ENCODE measurements at regions not wholly inside any gene's neighbourhood (a gene's known extent, or its start where the extent isn't known, plus 50 kb on each side); places are given as distances from the start of the nearest gene placed in this dataset.

DNA sequence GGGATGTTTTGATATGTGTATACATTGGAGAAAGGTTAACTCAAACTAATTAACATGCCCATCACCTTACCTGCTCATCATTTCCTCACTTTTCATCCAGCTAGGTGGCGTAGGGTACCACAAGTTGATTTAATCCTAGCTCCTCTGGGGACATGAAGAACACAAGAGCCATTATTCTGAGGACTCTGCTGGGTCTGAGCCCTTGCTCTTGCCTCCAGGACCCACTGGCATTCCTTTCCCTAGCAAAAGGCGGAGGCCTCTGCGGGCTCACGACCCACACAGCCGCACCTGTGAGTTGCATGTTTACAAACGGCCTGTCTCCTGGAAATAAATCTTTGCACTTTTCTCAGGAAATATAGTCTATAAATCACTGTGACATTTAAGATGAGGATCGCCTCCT, 871.9 kb downstream of the TBC1D22A start:
- Histone ChIP-seq H3K9ac (ENCODE audit: low read depth in 1 of 2, low read length in 2 of 2) (no peak overlapping the region), H3K9me3 (ENCODE audit: control insufficient read depth in 1 of 2, low read length in 2 of 2) (peaks cover 10 to 12% of the 10 kb centered on the region in 2 donors), H3K36me3 (ENCODE audit: control insufficient read depth in 1 of 2, insufficient read depth in 2 of 2, low read length in 2 of 2) (no peaks in the 10 kb centered on the region), H3K4me3 (ENCODE audit: low read depth in 1 of 2, low read length in 2 of 2) (no peak overlapping the region), H3K27ac (ENCODE audit: low read depth, low read length) (no peak overlapping the region), H3K4me1 (ENCODE audit: control insufficient read depth in 1 of 2, insufficient read depth in 2 of 2, low read length in 2 of 2) (no peaks in the 10 kb centered on the region), H3K27me3 (ENCODE audit: control insufficient read depth in 1 of 2, insufficient read depth in 2 of 2, low read length in 2 of 2) (no peaks in the 10 kb centered on the region)

DNA sequence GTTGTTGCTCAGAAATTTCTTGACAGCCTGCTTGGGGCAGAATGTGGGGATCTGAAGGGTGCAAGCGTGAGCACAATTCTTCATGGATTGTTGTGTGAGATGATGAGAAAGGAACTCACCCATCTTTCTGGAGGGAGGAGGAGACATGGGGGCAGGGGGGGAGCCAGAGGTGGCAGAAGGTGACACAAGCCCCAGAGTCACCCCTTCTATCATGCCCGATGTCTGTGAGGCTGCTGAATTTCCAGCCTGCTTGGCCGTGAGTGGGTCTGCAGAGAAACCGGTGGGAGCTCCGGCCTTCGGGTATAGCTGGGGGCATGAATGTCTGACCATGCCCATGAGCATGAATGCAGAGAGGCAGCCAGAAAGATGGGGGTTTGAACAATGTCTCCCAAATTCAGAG, 870.7 kb downstream of the TBC1D22A start:
- Histone ChIP-seq H3K27me3 (ENCODE audit: control insufficient read depth in 1 of 2, insufficient read depth in 2 of 2, low read length in 2 of 2) (no peaks in the 10 kb centered on the region), H3K4me1 (ENCODE audit: control insufficient read depth in 1 of 2, insufficient read depth in 2 of 2, low read length in 2 of 2) (no peaks in the 10 kb centered on the region), H3K9me3 (ENCODE audit: control insufficient read depth in 1 of 2, low read length in 2 of 2) (peaks cover 7 to 8% of the 10 kb centered on the region in 2 donors), H3K4me3 (ENCODE audit: low read depth in 1 of 2, low read length in 2 of 2) (no peak overlapping the region), H3K36me3 (ENCODE audit: control insufficient read depth in 1 of 2, insufficient read depth in 2 of 2, low read length in 2 of 2) (no peaks in the 10 kb centered on the region), H3K9ac (ENCODE audit: low read depth in 1 of 2, low read length in 2 of 2) (no peak overlapping the region), H3K27ac (ENCODE audit: low read depth, low read length) (no peak overlapping the region)

DNA sequence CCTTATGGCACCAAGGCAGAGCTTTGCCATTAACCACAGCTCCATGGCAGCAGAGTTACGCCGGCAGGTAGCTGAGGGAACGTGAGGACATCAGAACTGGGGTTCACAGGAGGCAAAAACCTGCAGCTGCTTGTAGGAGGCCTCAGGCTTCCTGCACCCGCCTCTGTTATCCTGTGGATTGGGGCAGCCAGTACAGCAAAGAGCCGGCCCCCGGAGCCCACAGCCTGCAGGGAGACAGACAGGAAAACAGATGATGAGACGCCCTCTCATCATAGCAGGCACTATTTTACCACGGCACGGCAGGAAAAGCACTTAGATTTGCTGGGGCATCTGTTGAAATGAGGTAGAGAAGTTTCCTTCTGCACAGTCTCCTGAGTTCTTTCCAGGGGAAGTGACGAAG, 870.3 kb downstream of the TBC1D22A start:
- no peaks in the 10 kb centered on the region for H3K4me1 ChIP-seq (ENCODE audit: control insufficient read depth in 1 of 2, insufficient read depth in 2 of 2, low read length in 2 of 2)
- no peak overlapping the region for H3K4me3 ChIP-seq (ENCODE audit: low read depth in 1 of 2, low read length in 2 of 2)
- no peak overlapping the region for H3K9ac ChIP-seq (ENCODE audit: low read depth in 1 of 2, low read length in 2 of 2)
- H3K27me3 ChIP-seq (ENCODE audit: control insufficient read depth in 1 of 2, insufficient read depth in 2 of 2, low read length in 2 of 2): no peaks in the 10 kb centered on the region
- H3K36me3 ChIP-seq (ENCODE audit: control insufficient read depth in 1 of 2, insufficient read depth in 2 of 2, low read length in 2 of 2): no peaks in the 10 kb centered on the region
- H3K9me3 ChIP-seq (ENCODE audit: control insufficient read depth in 1 of 2, low read length in 2 of 2): peaks cover 6% of the 10 kb centered on the region in 2 donors
- no peak overlapping the region for H3K27ac ChIP-seq (ENCODE audit: low read depth, low read length)

DNA sequence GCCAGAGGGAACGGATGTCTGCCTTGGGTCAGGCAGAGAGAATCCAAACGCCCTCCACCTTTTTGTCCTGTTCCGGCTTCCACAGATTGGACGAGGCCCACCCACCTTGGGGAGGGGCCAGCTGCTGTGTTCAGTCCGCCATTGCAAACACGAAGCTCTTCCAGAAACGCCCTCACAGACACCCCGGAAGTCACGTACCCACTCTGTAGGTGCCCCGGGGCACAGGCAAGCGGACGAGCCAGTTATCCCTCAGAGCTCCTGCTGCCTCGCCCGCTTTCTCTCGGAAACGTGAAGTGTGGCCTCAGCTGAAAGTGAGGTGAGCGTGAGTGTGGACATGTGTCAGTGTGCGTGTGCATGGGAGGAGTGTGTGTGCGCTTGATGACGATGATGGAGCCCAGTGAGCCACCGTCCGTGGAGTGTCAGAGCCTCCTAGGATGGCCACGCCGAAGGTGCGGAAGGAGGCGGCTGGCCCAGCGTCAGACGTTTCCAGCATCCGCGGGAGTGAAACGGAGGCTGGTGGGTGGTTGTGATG, 869.2 kb downstream of the TBC1D22A start:
- Histone ChIP-seq H3K4me3 (ENCODE audit: low read depth in 1 of 2, low read length in 2 of 2) (no peak overlapping the region), H3K9me3 (ENCODE audit: control insufficient read depth in 1 of 2, low read length in 2 of 2) (peaks cover 3 to 6% of the 10 kb centered on the region in 2 donors), H3K27ac (ENCODE audit: low read depth, low read length) (no peak overlapping the region), H3K27me3 (ENCODE audit: control insufficient read depth in 1 of 2, insufficient read depth in 2 of 2, low read length in 2 of 2) (no peaks in the 10 kb centered on the region), H3K36me3 (ENCODE audit: control insufficient read depth in 1 of 2, insufficient read depth in 2 of 2, low read length in 2 of 2) (no peaks in the 10 kb centered on the region), H3K9ac (ENCODE audit: low read depth in 1 of 2, low read length in 2 of 2) (no peak overlapping the region), H3K4me1 (ENCODE audit: control insufficient read depth in 1 of 2, insufficient read depth in 2 of 2, low read length in 2 of 2) (no peaks in the 10 kb centered on the region)

DNA sequence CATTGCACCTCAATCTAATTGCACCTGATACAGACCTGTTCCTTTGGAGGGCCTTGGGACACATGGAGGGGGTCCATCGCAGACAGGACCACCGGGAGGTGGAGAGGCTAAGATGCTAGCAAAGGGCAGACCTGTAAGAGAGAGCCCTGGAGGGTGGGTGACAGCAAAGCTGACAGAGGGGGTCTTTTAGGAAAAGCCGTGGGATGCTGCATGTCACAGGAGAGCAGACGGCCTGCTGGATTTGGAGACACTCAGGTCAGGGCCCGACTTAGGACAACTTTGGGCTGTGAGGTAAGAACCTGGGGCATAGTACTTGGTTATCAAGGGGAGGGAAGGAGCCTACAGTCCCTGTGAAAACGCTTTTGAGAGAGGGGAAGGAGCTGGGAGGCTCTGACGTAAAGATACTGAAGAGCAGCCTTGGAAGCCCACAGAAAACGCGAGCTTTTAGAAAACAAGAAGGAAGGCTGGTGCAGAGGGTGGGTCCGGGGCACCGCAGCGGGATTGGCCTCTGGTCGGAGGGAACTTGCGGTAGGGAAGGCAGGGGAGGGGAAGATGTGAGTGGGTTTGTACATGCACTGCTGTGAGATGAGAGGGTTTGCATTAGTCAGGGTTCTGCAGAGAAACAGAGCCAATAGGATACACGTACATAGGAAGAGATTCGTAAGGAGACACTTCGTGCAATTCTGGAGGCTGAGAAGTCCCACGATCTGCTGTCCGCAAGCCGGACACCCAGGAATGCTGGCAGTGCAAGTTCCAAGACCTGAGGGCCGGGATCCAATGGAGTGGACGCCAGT, 868.5 kb downstream of the TBC1D22A start:
- Histone ChIP-seq H3K27ac (ENCODE audit: low read depth, low read length) (no peak overlapping the region), H3K9me3 (ENCODE audit: control insufficient read depth in 1 of 2, low read length in 2 of 2) (peaks cover 3 to 6% of the 10 kb centered on the region in 2 donors), H3K27me3 (ENCODE audit: control insufficient read depth in 1 of 2, insufficient read depth in 2 of 2, low read length in 2 of 2) (no peaks in the 10 kb centered on the region), H3K4me1 (ENCODE audit: control insufficient read depth in 1 of 2, insufficient read depth in 2 of 2, low read length in 2 of 2) (no peaks in the 10 kb centered on the region), H3K9ac (ENCODE audit: low read depth in 1 of 2, low read length in 2 of 2) (no peak overlapping the region), H3K36me3 (ENCODE audit: control insufficient read depth in 1 of 2, insufficient read depth in 2 of 2, low read length in 2 of 2) (no peaks in the 10 kb centered on the region), H3K4me3 (ENCODE audit: low read depth in 1 of 2, low read length in 2 of 2) (no peak overlapping the region)

DNA sequence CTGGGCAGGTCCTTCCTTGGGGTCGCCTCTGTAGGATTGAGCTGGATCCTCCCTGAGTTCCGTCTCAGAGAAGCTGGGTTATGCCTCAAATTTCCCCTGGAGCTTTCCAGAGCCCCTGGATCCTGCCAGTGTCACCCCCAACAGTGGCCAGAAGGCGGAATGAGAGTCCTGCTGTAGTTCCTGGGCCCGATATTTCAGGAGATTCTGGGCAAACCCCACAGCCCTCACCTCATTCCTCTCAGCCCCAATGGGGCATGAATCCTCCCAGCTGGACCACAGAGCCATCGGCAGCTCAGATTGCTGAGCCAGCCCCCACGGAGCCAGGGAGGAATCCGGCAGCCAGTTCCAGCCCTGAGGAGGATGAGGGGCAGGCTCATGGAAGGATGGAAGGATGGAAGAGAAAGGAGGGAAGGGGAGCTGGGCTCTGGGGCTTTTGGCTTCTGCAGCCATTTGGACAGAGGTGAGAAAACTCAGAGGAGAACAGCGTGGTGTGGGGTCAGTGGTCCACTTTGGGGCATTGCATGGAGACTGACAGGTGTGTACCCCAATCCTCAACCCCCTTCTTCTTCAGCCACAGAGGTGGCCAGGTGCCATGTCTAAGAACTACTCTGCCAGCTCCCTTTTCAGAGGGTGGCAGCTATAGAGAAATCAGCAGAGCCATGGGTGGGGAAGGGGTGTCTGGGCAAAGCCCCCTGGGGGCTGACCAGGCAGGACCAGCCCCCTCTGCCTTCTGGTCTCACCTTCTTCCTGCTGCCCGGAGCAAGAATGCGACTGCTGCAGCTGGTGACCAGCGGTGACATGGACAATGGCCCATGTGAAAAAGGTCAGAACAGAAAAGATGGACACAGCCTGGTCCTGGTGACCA, 867.6 kb downstream of the TBC1D22A start:
- no peak overlapping the region for H3K4me3 ChIP-seq (ENCODE audit: low read depth in 1 of 2, low read length in 2 of 2)

DNA sequence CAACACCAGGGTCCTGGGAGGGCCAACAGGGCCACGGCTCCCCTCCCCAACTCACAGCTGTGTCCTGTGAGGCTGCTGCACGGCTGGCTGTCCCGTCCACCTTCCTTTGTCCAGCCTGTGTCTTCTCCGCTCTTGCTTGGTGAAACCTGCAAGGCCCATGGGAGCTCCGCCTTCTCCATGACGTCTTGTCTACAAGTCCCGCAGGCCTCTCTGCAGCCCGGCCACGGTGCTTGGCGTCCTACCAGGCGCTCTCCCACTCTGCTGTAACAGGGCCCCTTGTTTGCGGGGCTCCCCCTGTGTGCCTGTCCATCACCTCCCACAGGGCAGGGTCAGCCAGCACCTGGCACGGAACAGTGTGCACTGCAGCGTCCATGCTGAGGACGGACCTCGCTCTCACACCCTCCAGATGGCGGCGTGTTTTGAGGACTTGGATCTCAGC, 866.8 kb downstream of the TBC1D22A start:
- Histone ChIP-seq H3K4me3 (ENCODE audit: low read depth in 1 of 2, low read length in 2 of 2) (no peak overlapping the region), H3K4me1 (ENCODE audit: control insufficient read depth in 1 of 2, insufficient read depth in 2 of 2, low read length in 2 of 2) (no peaks in the 10 kb centered on the region), H3K27ac (ENCODE audit: low read depth, low read length) (no peak overlapping the region), H3K9ac (ENCODE audit: low read depth in 1 of 2, low read length in 2 of 2) (no peak overlapping the region), H3K9me3 (ENCODE audit: control insufficient read depth in 1 of 2, low read length in 2 of 2) (peaks cover 3 to 6% of the 10 kb centered on the region in 2 donors), H3K36me3 (ENCODE audit: control insufficient read depth in 1 of 2, insufficient read depth in 2 of 2, low read length in 2 of 2) (no peaks in the 10 kb centered on the region), H3K27me3 (ENCODE audit: control insufficient read depth in 1 of 2, insufficient read depth in 2 of 2, low read length in 2 of 2) (no peaks in the 10 kb centered on the region)

More for the DNA sequence above, 867.6 kb downstream of the TBC1D22A start:
- H3K36me3 ChIP-seq (ENCODE audit: control insufficient read depth in 1 of 2, insufficient read depth in 2 of 2, low read length in 2 of 2): no peaks in the 10 kb centered on the region
- H3K4me1 ChIP-seq (ENCODE audit: control insufficient read depth in 1 of 2, insufficient read depth in 2 of 2, low read length in 2 of 2): no peaks in the 10 kb centered on the region
- no peaks in the 10 kb centered on the region for H3K27me3 ChIP-seq (ENCODE audit: control insufficient read depth in 1 of 2, insufficient read depth in 2 of 2, low read length in 2 of 2)
- no peak overlapping the region for H3K27ac ChIP-seq (ENCODE audit: low read depth, low read length)
- no peak overlapping the region for H3K9ac ChIP-seq (ENCODE audit: low read depth in 1 of 2, low read length in 2 of 2)
- H3K9me3 ChIP-seq (ENCODE audit: control insufficient read depth in 1 of 2, low read length in 2 of 2): peaks cover 3 to 6% of the 10 kb centered on the region in 2 donors

DNA sequence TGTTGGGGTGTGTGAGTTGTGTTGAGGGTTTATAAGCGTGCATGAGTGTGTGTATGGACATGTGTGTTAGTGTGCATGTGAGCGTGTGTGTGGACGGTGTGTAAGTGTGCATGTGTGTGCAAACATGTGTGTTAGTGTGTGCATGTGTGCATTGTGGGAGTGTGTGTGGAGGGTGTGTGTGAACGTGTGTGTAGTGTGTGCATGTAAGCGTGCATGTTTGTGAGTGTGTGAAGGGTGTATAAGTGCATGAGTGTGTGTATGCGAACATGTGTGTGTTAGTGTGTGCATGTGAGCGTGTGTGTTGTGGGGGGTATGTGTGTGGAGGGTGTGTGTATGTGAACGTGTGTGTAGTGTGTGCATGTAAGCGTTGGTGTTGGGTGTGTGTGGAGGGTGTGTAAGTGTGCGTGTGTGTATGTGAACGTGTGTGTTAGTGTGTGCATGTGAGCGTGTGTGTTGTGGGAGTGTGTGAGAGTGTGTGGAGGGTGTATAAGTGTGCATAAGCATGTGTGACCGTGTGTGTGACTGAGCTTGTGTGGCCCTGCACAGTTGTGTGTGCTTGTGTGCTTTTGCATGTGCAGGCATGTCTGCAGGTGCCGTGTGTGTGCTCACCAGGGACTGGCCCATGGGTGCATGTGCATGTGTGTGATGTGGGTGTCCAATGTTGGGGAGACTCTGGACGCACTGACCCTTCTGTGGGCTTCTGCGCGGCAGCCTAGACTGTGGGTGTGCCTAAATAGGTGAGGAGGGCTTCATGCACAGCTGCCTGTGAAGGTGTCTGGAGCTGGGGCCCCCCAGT, 866.2 kb downstream of the TBC1D22A start:
- no peak overlapping the region for H3K27ac ChIP-seq (ENCODE audit: low read depth, low read length)
- peaks cover 3 to 6% of the 10 kb centered on the region in 2 donors for H3K9me3 ChIP-seq (ENCODE audit: control insufficient read depth in 1 of 2, low read length in 2 of 2)
- no peak overlapping the region for H3K4me3 ChIP-seq (ENCODE audit: low read depth in 1 of 2, low read length in 2 of 2)
- no peaks in the 10 kb centered on the region for H3K36me3 ChIP-seq (ENCODE audit: control insufficient read depth in 1 of 2, insufficient read depth in 2 of 2, low read length in 2 of 2)
- H3K4me1 ChIP-seq (ENCODE audit: control insufficient read depth in 1 of 2, insufficient read depth in 2 of 2, low read length in 2 of 2): no peaks in the 10 kb centered on the region
- no peaks in the 10 kb centered on the region for H3K27me3 ChIP-seq (ENCODE audit: control insufficient read depth in 1 of 2, insufficient read depth in 2 of 2, low read length in 2 of 2)
- H3K9ac ChIP-seq (ENCODE audit: low read depth in 1 of 2, low read length in 2 of 2): no peak overlapping the region

DNA sequence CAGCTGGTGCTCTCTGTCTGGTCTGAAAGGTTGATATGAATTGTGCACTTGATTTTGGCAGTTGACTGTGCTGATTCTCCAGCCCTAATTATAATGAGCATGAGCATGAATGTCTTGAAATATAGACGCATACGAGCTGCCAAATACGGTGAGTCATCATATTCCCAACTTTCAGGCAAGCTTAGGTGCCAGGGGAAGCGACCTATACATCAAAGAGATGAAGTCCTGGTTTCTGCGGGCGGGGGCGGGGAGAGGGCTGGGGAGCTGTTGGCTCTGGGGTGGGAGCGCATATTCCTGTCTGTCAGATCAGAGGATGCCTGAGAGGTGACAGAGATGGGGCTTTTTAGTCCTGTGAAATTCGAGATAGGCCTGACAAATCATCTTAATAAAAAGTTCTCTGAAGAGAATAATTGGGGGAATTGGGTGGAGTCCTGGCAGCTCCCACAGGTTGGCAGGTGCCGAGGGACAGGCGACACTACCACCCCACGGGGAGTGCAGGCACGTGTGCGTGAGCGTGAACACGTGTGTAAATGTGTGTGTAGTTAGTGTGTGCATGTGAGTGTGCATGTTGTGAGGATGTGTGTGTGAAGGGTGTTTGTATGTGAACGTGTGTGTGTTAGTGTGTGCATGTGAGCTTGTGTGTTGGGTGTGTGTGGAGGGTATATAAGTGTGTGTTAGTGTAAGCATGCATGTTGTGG, 865.3 kb downstream of the TBC1D22A start:
- H3K4me1 ChIP-seq (ENCODE audit: control insufficient read depth in 1 of 2, insufficient read depth in 2 of 2, low read length in 2 of 2): no peaks in the 10 kb centered on the region
- no peaks in the 10 kb centered on the region for H3K36me3 ChIP-seq (ENCODE audit: control insufficient read depth in 1 of 2, insufficient read depth in 2 of 2, low read length in 2 of 2)

More for the DNA sequence above, 865.3 kb downstream of the TBC1D22A start:
- Histone ChIP-seq H3K9me3 (ENCODE audit: control insufficient read depth in 1 of 2, low read length in 2 of 2) (peaks cover 3 to 6% of the 10 kb centered on the region in 2 donors), H3K4me3 (ENCODE audit: low read depth in 1 of 2, low read length in 2 of 2) (no peak overlapping the region), H3K27me3 (ENCODE audit: control insufficient read depth in 1 of 2, insufficient read depth in 2 of 2, low read length in 2 of 2) (no peaks in the 10 kb centered on the region), H3K9ac (ENCODE audit: low read depth in 1 of 2, low read length in 2 of 2) (no peak overlapping the region), H3K27ac (ENCODE audit: low read depth, low read length) (no peak overlapping the region)

Data from duodenal mucosa (tissue), 2 donors.